GM12892 (cell line): ENCODE measurements at regions not wholly inside any gene's neighbourhood (a gene's known extent, or its start where the extent isn't known, plus 50 kb on each side); places are given as distances from the start of the nearest gene placed in this dataset.

ENCODE experiments used
- DNase-seq: peaks from one replicate; pipeline ENCODE4 v3.0.0; 2011; ENCODE audit not compliant: insufficient read length
- FAIRE-seq: peaks from 2 replicates; lab custom pipeline; 2011; peaks lifted over from hg19 to GRCh38; lab: Jason Lieb, UNC
- POLR2A ChIP-seq: IDR thresholded peaks from 2 replicates; pipeline ENCODE4 v1.6.1; 2011; ENCODE audit warnings: low read depth, low read length, control low read depth
- POLR2AphosphoS5 ChIP-seq: IDR thresholded peaks from 2 replicates; pipeline ENCODE4 v1.6.1; 2011; ENCODE audit warnings: low read depth, low read length, control low read depth
- TAF1 ChIP-seq: IDR thresholded peaks from 2 replicates; pipeline ENCODE4 v1.6.1; 2011; ENCODE audit warnings: low read depth, mild to moderate bottlenecking, control low read depth, low read length, borderline replicate concordance

GRCh38 chr5:3929799-3930198 lies 334.2 kb downstream of the IRX1 start:
- FAIRE-seq (no peak), DNase-seq (no peak)
- TF ChIP-seq POLR2AphosphoS5 (no peak), TAF1 (no peak), POLR2A (no peak)

GRCh38 chr5:3931976-3932375 lies 336.3 kb downstream of the IRX1 start:
- DNase-seq (no peak), FAIRE-seq (no peak)
- no peak for TF ChIP-seq POLR2AphosphoS5
- TF ChIP-seq TAF1: no peak
- no peak for TF ChIP-seq POLR2A

GRCh38 chr5:3933536-3933935 lies 337.9 kb downstream of the IRX1 start:
- TF ChIP-seq POLR2A (no peak), POLR2AphosphoS5 (no peak), TAF1 (no peak)
- no peak for DNase-seq
- FAIRE-seq: no peak

- TF ChIP-seq POLR2A (no peak), POLR2AphosphoS5 (no peak), TAF1 (no peak)
- FAIRE-seq (no peak), DNase-seq (no peak)
Measured at GRCh38 chr5:3933966-3934365, 338.3 kb downstream of the IRX1 start.

GRCh38 chr5:3943859-3944258 lies 348.2 kb downstream of the IRX1 start:
- TF ChIP-seq POLR2A (no peak), TAF1 (no peak), POLR2AphosphoS5 (no peak)
- DNase-seq (no peak), FAIRE-seq (no peak)

GRCh38 chr5:3944930-3945329 lies 349.3 kb downstream of the IRX1 start:
- FAIRE-seq (no peak), DNase-seq (no peak)
- TF ChIP-seq POLR2AphosphoS5 (no peak), POLR2A (no peak), TAF1 (no peak)

- TF ChIP-seq POLR2AphosphoS5 (no peak), TAF1 (no peak), POLR2A (no peak)
- DNase-seq (no peak), FAIRE-seq (no peak)
Measured at GRCh38 chr5:3948838-3949237, 353.2 kb downstream of the IRX1 start.

GRCh38 chr5:3954199-3954598 lies 358.6 kb downstream of the IRX1 start:
- no peak for TF ChIP-seq POLR2AphosphoS5
- no peak for TF ChIP-seq POLR2A
- TF ChIP-seq TAF1: no peak
- no peak for DNase-seq
- FAIRE-seq: no peak

- TF ChIP-seq TAF1: no peak
- no peak for TF ChIP-seq POLR2AphosphoS5
- no peak for TF ChIP-seq POLR2A
- FAIRE-seq (no peak), DNase-seq (no peak)
Measured at GRCh38 chr5:3954633-3955032, 359.0 kb downstream of the IRX1 start.

GRCh38 chr5:3957658-3958057 lies 362.0 kb downstream of the IRX1 start:
- no peak for DNase-seq
- no peak for FAIRE-seq
- TF ChIP-seq TAF1 (no peak), POLR2AphosphoS5 (no peak), POLR2A (no peak)

GRCh38 chr5:3958389-3958788 lies 362.8 kb downstream of the IRX1 start:
- no peak for FAIRE-seq
- TF ChIP-seq TAF1 (no peak), POLR2AphosphoS5 (no peak), POLR2A (no peak)
- DNase-seq: no peak

- FAIRE-seq: no peak
- no peak for DNase-seq
- TF ChIP-seq POLR2A (no peak), TAF1 (no peak), POLR2AphosphoS5 (no peak)
Measured at GRCh38 chr5:3962113-3962512, 366.5 kb downstream of the IRX1 start.
